ENCODE measurements at regions not wholly inside any gene's neighbourhood (a gene's known extent, or its start where the extent isn't known, plus 50 kb on each side); places are given as distances from the start of the nearest gene placed in this dataset.
"Not testable (repeated sequence)": the region's sequence is repeated elsewhere in the genome, so short reads cannot be mapped to it uniquely, and the experiment has no call there.

DNA sequence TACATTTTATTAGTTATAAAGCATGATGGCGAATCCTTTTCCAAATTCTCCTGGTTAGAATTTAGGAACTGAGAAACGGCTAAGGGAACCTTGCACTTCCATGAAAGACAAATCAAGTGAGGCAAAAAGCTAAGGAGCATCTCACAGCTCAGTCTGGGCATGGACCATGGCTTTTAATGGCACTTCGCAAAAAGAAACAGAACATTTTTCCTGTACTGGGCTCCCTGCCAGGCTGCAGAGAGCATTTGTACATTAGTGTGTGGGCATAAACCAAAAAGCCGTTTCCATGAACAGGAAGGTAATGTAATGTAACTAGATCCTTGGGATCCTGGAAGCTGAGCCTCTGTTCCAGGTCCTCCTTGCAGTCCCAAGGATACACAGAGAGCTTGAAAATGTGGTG is 354.2 kb downstream of the MRPS30 start:
- ChIA-PET POLR2A (no interaction called here), CTCF (no interaction called here)
- H3K4me3 ChIP-seq: no peak overlapping the region
- no peak overlapping the region for H3K4me2 ChIP-seq
- no peak for FAIRE-seq
- no peak for ATAC-seq
- 10% methylated on average over 4 of the region's 4 CpGs for WGBS (ENCODE audit: missing lambda C conversion rate)
- DNase-seq (ENCODE audit: low read depth in 1 of 2, low spot score in 1 of 2): no peak
- no peaks in the 10 kb centered on the region for H3K4me1 ChIP-seq
- H3K27ac ChIP-seq: no peak overlapping the region
- TF ChIP-seq PHF8 (IDR thresholded peaks at IDR 0.05; ENCODE audit: borderline replicate concordance, low read depth): no peak
- no peak for TF ChIP-seq JUN (IDR thresholded peaks at IDR 0.05)
- TF ChIP-seq RCOR1 (IDR thresholded peaks at IDR 0.05; ENCODE audit: low read depth, low read length): no peak
- no peak for TF ChIP-seq HOXA7 (CRISPR knock-in tag; IDR thresholded peaks at IDR 0.05)
- TF ChIP-seq, protein P1, sequence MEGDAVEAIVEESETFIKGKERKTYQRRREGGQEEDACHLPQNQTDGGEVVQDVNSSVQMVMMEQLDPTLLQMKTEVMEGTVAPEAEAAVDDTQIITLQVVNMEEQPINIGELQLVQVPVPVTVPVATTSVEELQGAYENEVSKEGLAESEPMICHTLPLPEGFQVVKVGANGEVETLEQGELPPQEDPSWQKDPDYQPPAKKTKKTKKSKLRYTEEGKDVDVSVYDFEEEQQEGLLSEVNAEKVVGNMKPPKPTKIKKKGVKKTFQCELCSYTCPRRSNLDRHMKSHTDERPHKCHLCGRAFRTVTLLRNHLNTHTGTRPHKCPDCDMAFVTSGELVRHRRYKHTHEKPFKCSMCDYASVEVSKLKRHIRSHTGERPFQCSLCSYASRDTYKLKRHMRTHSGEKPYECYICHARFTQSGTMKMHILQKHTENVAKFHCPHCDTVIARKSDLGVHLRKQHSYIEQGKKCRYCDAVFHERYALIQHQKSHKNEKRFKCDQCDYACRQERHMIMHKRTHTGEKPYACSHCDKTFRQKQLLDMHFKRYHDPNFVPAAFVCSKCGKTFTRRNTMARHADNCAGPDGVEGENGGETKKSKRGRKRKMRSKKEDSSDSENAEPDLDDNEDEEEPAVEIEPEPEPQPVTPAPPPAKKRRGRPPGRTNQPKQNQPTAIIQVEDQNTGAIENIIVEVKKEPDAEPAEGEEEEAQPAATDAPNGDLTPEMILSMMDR (IDR thresholded peaks at IDR 0.05): no peak
- TF ChIP-seq, protein P2, sequence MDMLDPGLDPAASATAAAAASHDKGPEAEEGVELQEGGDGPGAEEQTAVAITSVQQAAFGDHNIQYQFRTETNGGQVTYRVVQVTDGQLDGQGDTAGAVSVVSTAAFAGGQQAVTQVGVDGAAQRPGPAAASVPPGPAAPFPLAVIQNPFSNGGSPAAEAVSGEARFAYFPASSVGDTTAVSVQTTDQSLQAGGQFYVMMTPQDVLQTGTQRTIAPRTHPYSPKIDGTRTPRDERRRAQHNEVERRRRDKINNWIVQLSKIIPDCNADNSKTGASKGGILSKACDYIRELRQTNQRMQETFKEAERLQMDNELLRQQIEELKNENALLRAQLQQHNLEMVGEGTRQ (IDR thresholded peaks at IDR 0.05): no peak
- TF ChIP-seq CBX8 (IDR thresholded peaks at IDR 0.05): no peak
- TF ChIP-seq RAD21 (conservative IDR thresholded peaks at IDR 0.05 in 1 of 2, IDR thresholded peaks at IDR 0.05 in 1 of 2): no peak
- no peak for TF ChIP-seq FOSL2 (IDR thresholded peaks at IDR 0.05)
- TF ChIP-seq FOSL2 (CRISPR knock-in tag; IDR thresholded peaks at IDR 0.05): no peak
- no peaks in the 10 kb centered on the region for H3K9me3 ChIP-seq

DNA sequence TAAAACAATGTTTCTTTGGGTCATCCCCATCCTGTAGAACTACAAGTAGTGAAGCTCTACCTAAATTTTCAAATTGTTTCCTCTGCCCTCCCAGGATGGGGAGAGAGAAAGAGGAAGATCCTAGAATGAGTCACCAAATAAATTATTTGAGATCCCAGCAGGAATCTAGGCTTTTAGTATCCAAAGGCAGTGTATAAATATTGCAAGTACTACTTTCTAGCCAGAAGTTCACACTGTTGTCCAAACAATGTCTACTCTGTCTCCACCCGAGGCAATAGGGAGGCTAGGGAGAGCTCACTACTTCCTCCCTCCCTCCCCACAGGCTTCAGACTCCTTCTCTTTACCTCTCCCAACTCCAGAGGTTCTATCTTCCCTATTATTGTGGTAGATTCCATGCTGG is 362.8 kb downstream of the MRPS30 start:
- Histone ChIP-seq H3K4me2 (no peak overlapping the region), H3K27ac (no peak overlapping the region), H3K9me3 (no peaks in the 10 kb centered on the region), H3K4me3 (no peak overlapping the region), H3K4me1 (no peaks in the 10 kb centered on the region)
- FAIRE-seq (no peak), ATAC-seq (no peak), DNase-seq (ENCODE audit: low read depth in 1 of 2, low spot score in 1 of 2) (no peak)
- TF ChIP-seq TFCP2L1 (CRISPR knock-in tag; IDR thresholded peaks at IDR 0.05) (no peak), HOXA7 (CRISPR knock-in tag; IDR thresholded peaks at IDR 0.05) (no peak), MAZ (IDR thresholded peaks at IDR 0.05; ENCODE audit: borderline replicate concordance, low read depth, low read length) (no peak), HOXB13 (CRISPR knock-in tag; IDR thresholded peaks at IDR 0.05; ENCODE audit: low read depth) (no peak)
- TF ChIP-seq, protein P3, sequence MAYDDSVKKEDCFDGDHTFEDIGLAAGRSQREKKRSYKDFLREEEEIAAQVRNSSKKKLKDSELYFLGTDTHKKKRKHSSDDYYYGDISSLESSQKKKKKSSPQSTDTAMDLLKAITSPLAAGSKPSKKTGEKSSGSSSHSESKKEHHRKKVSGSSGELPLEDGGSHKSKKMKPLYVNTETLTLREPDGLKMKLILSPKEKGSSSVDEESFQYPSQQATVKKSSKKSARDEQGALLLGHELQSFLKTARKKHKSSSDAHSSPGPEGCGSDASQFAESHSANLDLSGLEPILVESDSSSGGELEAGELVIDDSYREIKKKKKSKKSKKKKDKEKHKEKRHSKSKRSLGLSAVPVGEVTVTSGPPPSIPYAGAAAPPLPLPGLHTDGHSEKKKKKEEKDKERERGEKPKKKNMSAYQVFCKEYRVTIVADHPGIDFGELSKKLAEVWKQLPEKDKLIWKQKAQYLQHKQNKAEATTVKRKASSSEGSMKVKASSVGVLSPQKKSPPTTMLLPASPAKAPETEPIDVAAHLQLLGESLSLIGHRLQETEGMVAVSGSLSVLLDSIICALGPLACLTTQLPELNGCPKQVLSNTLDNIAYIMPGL (CRISPR knock-in tag; IDR thresholded peaks at IDR 0.05; ENCODE audit: borderline replicate concordance): no peak
- POLR2A ChIA-PET: no interaction called here
- CTCF ChIA-PET: no interaction called here
- WGBS (ENCODE audit: missing lambda C conversion rate): 0% methylated on average over 1 of the region's 1 CpG

DNA sequence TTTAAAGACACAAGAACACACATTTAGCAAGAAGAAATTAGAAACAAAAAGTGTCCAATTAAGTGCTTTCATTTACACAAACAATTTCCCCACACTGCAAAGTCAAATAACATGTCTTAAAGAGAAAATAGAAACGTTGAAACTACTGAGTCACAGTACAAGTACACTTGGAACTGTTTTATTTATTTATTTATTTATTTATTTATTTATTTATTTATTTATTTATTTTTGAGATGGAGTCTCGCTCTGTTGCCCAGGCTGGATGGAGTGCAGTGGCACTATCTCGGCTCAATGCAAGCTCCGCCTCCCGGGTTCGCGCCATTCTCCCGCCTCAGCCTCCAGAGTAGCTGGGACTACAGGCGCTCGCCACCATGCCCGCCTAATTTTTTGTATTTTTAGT is 363.9 kb downstream of the MRPS30 start:
- WGBS (ENCODE audit: missing lambda C conversion rate): 47% methylated on average over 11 of the region's 11 CpGs
- H3K27ac ChIP-seq; H3K4me1 ChIP-seq; FAIRE-seq; POLR2A ChIA-PET; DNase-seq (ENCODE audit: low read depth in 1 of 2, low spot score in 1 of 2); H3K9me3 ChIP-seq; H3K4me3 ChIP-seq; ATAC-seq; H3K4me2 ChIP-seq; CTCF ChIA-PET: not testable (repeated sequence)
- peak; percentile 75 for TF ChIP-seq ZC3H11A (IDR thresholded peaks at IDR 0.05)

DNA sequence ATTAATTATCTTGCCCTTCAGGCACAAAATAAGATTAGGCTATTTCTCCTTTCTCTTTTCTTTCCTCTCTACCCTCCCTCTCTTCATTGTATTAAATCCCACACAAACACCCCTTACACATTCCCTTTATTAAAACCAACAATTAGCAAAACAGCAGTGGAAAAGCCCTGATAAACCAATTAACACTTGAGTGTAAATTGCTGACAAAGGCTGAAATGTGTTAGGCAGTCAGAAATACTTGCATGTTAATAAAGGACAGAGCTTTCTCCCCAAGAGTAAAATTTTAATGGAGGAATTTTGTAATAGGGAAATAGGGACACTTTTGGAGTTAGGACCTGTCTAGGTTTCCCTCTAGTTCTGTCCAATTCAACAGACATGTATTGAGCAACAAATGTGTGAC is 370.9 kb downstream of the MRPS30 start:
- Histone ChIP-seq H3K4me3 (no peak overlapping the region), H3K27ac (no peak overlapping the region), H3K4me1 (no peaks in the 10 kb centered on the region), H3K4me2 (no peak overlapping the region), H3K9me3 (no peaks in the 10 kb centered on the region)
- TF ChIP-seq RCOR1 (IDR thresholded peaks at IDR 0.05; ENCODE audit: low read depth, low read length) (no peak), NFE2L2 (conservative IDR thresholded peaks at IDR 0.05; ENCODE audit: low read length) (no peak), ZSCAN20 (CRISPR knock-in tag; IDR thresholded peaks at IDR 0.05) (no peak), MAFK (IDR thresholded peaks at IDR 0.05; ENCODE audit: partially characterized antibody) (peak; percentile 35), EHF (CRISPR knock-in tag; IDR thresholded peaks at IDR 0.05) (no peak), ZNF302 (CRISPR knock-in tag; IDR thresholded peaks at IDR 0.05) (no peak), BHLHE40 (IDR thresholded peaks at IDR 0.05; ENCODE audit: low read depth, low read length) (no peak)
- FAIRE-seq (no peak), ATAC-seq (no peak), DNase-seq (ENCODE audit: low read depth in 1 of 2, low spot score in 1 of 2) (no peak)
- ChIA-PET POLR2A (no interaction called here), CTCF (no interaction called here)
